ENCODE measurements at regions not wholly inside any gene's neighbourhood (a gene's known extent, or its start where the extent isn't known, plus 50 kb on each side); places are given as distances from the start of the nearest gene placed in this dataset.
A peak's percentile ranks its signal among the peaks of the same experiment; 100 is the strongest.

GRCh38 chr2:166765141-166765540 lies 123.1 kb upstream of the XIRP2 start:
- TF ChIP-seq EZH2 (IDR thresholded peaks at IDR 0.05; ENCODE audit: insufficient read depth, low read length), result no peak
- TF ChIP-seq CTCF (IDR thresholded peaks at IDR 0.05; ENCODE audit: insufficient read depth, low read depth, low read length), result no peak
- H3K27ac Mint-ChIP-seq (ENCODE audit: unreplicated experiment), result no peak overlapping the region
- peaks cover 5% of the 10 kb centered on the region for H3K9me3 Mint-ChIP-seq (ENCODE audit: unreplicated experiment)
- FAIRE-seq (no peak), DNase-seq (ENCODE audit: low read depth) (peak; percentile 1)
- Histone ChIP-seq H3K9ac (ENCODE audit: low read length) (no peak overlapping the region), H3K9me3 (ENCODE audit: insufficient read depth, low read depth, low read length) (no peaks in the 10 kb centered on the region), H3K27me3 (ENCODE audit: insufficient read depth, low read length) (no peaks in the 10 kb centered on the region), H3K79me2 (ENCODE audit: insufficient read depth, low read length) (no peaks in the 10 kb centered on the region), H4K20me1 (ENCODE audit: insufficient read depth, low read length) (no peaks in the 10 kb centered on the region), H3K4me1 (ENCODE audit: insufficient read depth, low read length) (no peaks in the 10 kb centered on the region), H3K27ac (ENCODE audit: low read depth, low read length) (no peak overlapping the region), H3K4me3 (ENCODE audit: insufficient read depth, low read depth, low read length) (no peak overlapping the region), H3K4me2 (ENCODE audit: low read length) (no peak overlapping the region), H2AFZ (ENCODE audit: low read depth, low read length) (no peak overlapping the region), H3K36me3 (ENCODE audit: insufficient read depth, low read length) (no peaks in the 10 kb centered on the region)
- no peaks in the 10 kb centered on the region for H3K27me3 Mint-ChIP-seq (ENCODE audit: low read depth, unreplicated experiment)
- no peaks in the 10 kb centered on the region for H3K36me3 Mint-ChIP-seq (ENCODE audit: low read depth, unreplicated experiment)
- H3K4me1 Mint-ChIP-seq (ENCODE audit: low read depth, unreplicated experiment), result no peaks in the 10 kb centered on the region
- no peak overlapping the region for H3K4me3 Mint-ChIP-seq (ENCODE audit: unreplicated experiment)

- FAIRE-seq (no peak), DNase-seq (ENCODE audit: low read depth) (no peak)
- TF ChIP-seq EZH2 (IDR thresholded peaks at IDR 0.05; ENCODE audit: insufficient read depth, low read length) (no peak), CTCF (IDR thresholded peaks at IDR 0.05; ENCODE audit: insufficient read depth, low read depth, low read length) (no peak)
- H3K36me3 Mint-ChIP-seq (ENCODE audit: low read depth, unreplicated experiment), result no peaks in the 10 kb centered on the region
- peaks cover 5% of the 10 kb centered on the region for H3K9me3 Mint-ChIP-seq (ENCODE audit: unreplicated experiment)
- no peak overlapping the region for H3K4me3 Mint-ChIP-seq (ENCODE audit: unreplicated experiment)
- Histone ChIP-seq H3K36me3 (ENCODE audit: insufficient read depth, low read length) (no peaks in the 10 kb centered on the region), H3K4me3 (ENCODE audit: insufficient read depth, low read depth, low read length) (no peak overlapping the region), H3K27ac (ENCODE audit: low read depth, low read length) (no peak overlapping the region), H2AFZ (ENCODE audit: low read depth, low read length) (no peak overlapping the region), H4K20me1 (ENCODE audit: insufficient read depth, low read length) (no peaks in the 10 kb centered on the region), H3K4me1 (ENCODE audit: insufficient read depth, low read length) (no peaks in the 10 kb centered on the region), H3K27me3 (ENCODE audit: insufficient read depth, low read length) (no peaks in the 10 kb centered on the region), H3K4me2 (ENCODE audit: low read length) (no peak overlapping the region), H3K9me3 (ENCODE audit: insufficient read depth, low read depth, low read length) (no peaks in the 10 kb centered on the region), H3K79me2 (ENCODE audit: insufficient read depth, low read length) (no peaks in the 10 kb centered on the region), H3K9ac (ENCODE audit: low read length) (no peak overlapping the region)
- no peaks in the 10 kb centered on the region for H3K27me3 Mint-ChIP-seq (ENCODE audit: low read depth, unreplicated experiment)
- no peaks in the 10 kb centered on the region for H3K4me1 Mint-ChIP-seq (ENCODE audit: low read depth, unreplicated experiment)
- H3K27ac Mint-ChIP-seq (ENCODE audit: unreplicated experiment), result no peak overlapping the region
Measured at GRCh38 chr2:166764702-166765101, 123.6 kb upstream of the XIRP2 start.

- H4K20me1 ChIP-seq (ENCODE audit: insufficient read depth, low read length), result no peaks in the 10 kb centered on the region
- H3K36me3 ChIP-seq (ENCODE audit: insufficient read depth, low read length), result no peaks in the 10 kb centered on the region
- H3K27me3 Mint-ChIP-seq (ENCODE audit: low read depth, unreplicated experiment), result no peaks in the 10 kb centered on the region
- no peaks in the 10 kb centered on the region for H3K4me1 ChIP-seq (ENCODE audit: insufficient read depth, low read length)
- H3K79me2 ChIP-seq (ENCODE audit: insufficient read depth, low read length), result no peaks in the 10 kb centered on the region
- no peak overlapping the region for H3K9ac ChIP-seq (ENCODE audit: low read length)
- H3K27ac Mint-ChIP-seq (ENCODE audit: unreplicated experiment), result no peak overlapping the region
- H3K9me3 ChIP-seq (ENCODE audit: insufficient read depth, low read depth, low read length), result no peaks in the 10 kb centered on the region
- TF ChIP-seq CTCF (IDR thresholded peaks at IDR 0.05; ENCODE audit: insufficient read depth, low read depth, low read length) (no peak), EZH2 (IDR thresholded peaks at IDR 0.05; ENCODE audit: insufficient read depth, low read length) (no peak)
- no peak overlapping the region for H3K4me3 ChIP-seq (ENCODE audit: insufficient read depth, low read depth, low read length)
- no peak overlapping the region for H3K27ac ChIP-seq (ENCODE audit: low read depth, low read length)
- H3K9me3 Mint-ChIP-seq (ENCODE audit: unreplicated experiment), result peaks cover 2% of the 10 kb centered on the region
- H3K36me3 Mint-ChIP-seq (ENCODE audit: low read depth, unreplicated experiment), result no peaks in the 10 kb centered on the region
- H3K4me3 Mint-ChIP-seq (ENCODE audit: unreplicated experiment), result no peak overlapping the region
- H3K27me3 ChIP-seq (ENCODE audit: insufficient read depth, low read length), result no peaks in the 10 kb centered on the region
- no peaks in the 10 kb centered on the region for H3K4me1 Mint-ChIP-seq (ENCODE audit: low read depth, unreplicated experiment)
- FAIRE-seq (no peak), DNase-seq (ENCODE audit: low read depth) (no peak)
- H2AFZ ChIP-seq (ENCODE audit: low read depth, low read length), result no peak overlapping the region
- no peak overlapping the region for H3K4me2 ChIP-seq (ENCODE audit: low read length)
Measured at GRCh38 chr2:166764216-166764615, 124.1 kb upstream of the XIRP2 start.
